BLaER1 (cell line): ENCODE measurements at regions not wholly inside any gene's neighbourhood (a gene's known extent, or its start where the extent isn't known, plus 50 kb on each side); places are given as distances from the start of the nearest gene placed in this dataset.
"Not testable (repeated sequence)": the region's sequence is repeated elsewhere in the genome, so short reads cannot be mapped to it uniquely, and the experiment has no call there.

Source experiments
- H3K27ac ChIP-seq: shearing (Covaris generic); formaldehyde crosslinking; 2 replicates; pipeline ENCODE4 v1.8.1; 2022
- H3K27me3 ChIP-seq: shearing (Covaris generic); formaldehyde crosslinking; 2 replicates; pipeline ENCODE4 v1.8.1; 2022
- H3K36me3 ChIP-seq: shearing (Covaris generic); formaldehyde crosslinking; 2 replicates; pipeline ENCODE4 v1.8.1; 2022
- H3K4me1 ChIP-seq: shearing (Covaris generic); formaldehyde crosslinking; 2 replicates; pipeline ENCODE4 v1.8.1; 2022
- H3K4me2 ChIP-seq: shearing (Covaris generic); formaldehyde crosslinking; 2 replicates; pipeline ENCODE4 v1.8.1; 2022
- H3K4me3 ChIP-seq: shearing (Covaris generic); formaldehyde crosslinking; 2 replicates; pipeline ENCODE4 v1.8.1; 2022
- H3K9ac ChIP-seq: shearing (Covaris generic); formaldehyde crosslinking; 2 replicates; pipeline ENCODE4 v1.8.1; 2022
- H3K9me3 ChIP-seq: shearing (Covaris generic); formaldehyde crosslinking; 2 replicates; pipeline ENCODE4 v1.8.1; 2022
- H4K20me1 ChIP-seq: shearing (Covaris generic); formaldehyde crosslinking; 2 replicates; pipeline ENCODE4 v1.8.1; 2022
- Cebpa-rat ChIP-seq: shearing (Covaris generic); IDR thresholded peaks from 2 replicates; pipeline ENCODE4 v1.8.1; 2022

DNA sequence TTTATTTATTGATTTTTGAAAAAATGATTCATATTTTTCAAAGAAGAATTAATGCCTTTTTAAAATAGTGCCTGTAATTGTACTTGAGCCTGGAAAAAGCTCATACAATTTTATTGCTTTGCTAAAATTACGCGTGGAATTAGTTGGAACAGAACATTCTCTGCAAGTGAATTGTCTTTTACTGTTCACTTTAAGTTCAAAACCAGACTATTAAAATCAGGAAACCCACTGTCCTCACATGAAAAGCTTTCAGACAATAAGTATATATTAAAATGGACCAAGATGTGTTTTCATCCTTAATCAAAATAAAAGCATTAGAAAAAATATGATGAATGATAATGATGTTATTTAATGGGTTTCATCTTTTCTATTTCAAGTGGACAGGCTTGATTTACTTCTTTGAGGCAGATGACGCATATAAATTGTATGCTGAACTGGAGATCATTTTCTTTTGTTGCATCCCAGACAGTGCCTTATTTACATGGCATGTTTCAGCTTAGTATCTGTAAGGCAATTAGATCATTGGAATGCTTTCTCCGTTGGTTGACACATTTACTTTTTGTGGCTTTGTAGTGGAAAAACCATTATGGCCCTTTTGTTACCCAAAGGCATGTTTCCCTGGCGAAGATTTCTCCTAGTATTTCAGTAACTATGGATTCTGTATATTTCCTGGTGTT, 299.0 kb upstream of the MAGEC2 start:
- no peaks in the 10 kb centered on the region for H3K36me3 ChIP-seq

GRCh38 chrX:142502441-142502840, 297.4 kb upstream of the MAGEC2 start:
- Histone ChIP-seq H3K9me3 (no peaks in the 10 kb centered on the region), H3K36me3 (no peaks in the 10 kb centered on the region), H3K4me3 (no peak overlapping the region), H4K20me1 (no peaks in the 10 kb centered on the region), H3K4me2 (no peak overlapping the region), H3K9ac (no peak overlapping the region), H3K27ac (no peak overlapping the region), H3K4me1 (no peaks in the 10 kb centered on the region), H3K27me3 (peaks cover 58% of the 10 kb centered on the region)
- no peak for TF ChIP-seq Cebpa-rat

More for the DNA sequence above, 299.0 kb upstream of the MAGEC2 start:
- H3K9ac ChIP-seq: no peak overlapping the region
- H3K4me2 ChIP-seq: no peak overlapping the region
- TF ChIP-seq Cebpa-rat: no peak
- H3K9me3 ChIP-seq: no peaks in the 10 kb centered on the region
- no peaks in the 10 kb centered on the region for H4K20me1 ChIP-seq
- H3K4me1 ChIP-seq: no peaks in the 10 kb centered on the region
- no peak overlapping the region for H3K27ac ChIP-seq
- H3K27me3 ChIP-seq: peaks cover 63% of the 10 kb centered on the region
- H3K4me3 ChIP-seq: no peak overlapping the region

DNA sequence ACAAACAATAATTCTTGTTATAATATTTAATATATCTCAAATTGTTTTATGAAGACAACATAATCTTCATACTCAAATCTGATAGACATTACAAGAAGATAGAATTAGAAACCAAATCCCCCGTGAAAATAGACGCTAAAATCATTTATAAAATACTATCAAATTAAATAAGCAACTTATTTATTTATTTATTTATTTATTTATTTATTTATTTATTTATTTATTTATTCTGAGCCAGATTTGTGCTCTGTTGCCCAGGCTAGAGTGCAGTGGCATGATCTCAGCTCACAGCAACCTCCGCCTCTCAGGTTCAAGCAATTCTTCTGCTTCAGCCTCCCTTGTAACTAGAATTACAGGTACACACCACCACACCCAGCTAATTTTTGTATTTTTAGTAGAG, 294.9 kb upstream of the MAGEC2 start:
- Histone ChIP-seq H3K9me3 (no peaks in the 10 kb centered on the region), H4K20me1 (no peaks in the 10 kb centered on the region), H3K27ac (no peak overlapping the region), H3K9ac (no peak overlapping the region), H3K4me1 (no peaks in the 10 kb centered on the region), H3K27me3 (peaks cover 36% of the 10 kb centered on the region), H3K4me2 (no peak overlapping the region), H3K4me3 (no peak overlapping the region), H3K36me3 (no peaks in the 10 kb centered on the region)
- no peak for TF ChIP-seq Cebpa-rat

- no peak overlapping the region for H3K4me3 ChIP-seq
- peaks cover 25% of the 10 kb centered on the region for H3K27me3 ChIP-seq
- H3K4me2 ChIP-seq: no peak overlapping the region
- no peak overlapping the region for H3K27ac ChIP-seq
- H3K9me3 ChIP-seq: no peaks in the 10 kb centered on the region
- H4K20me1 ChIP-seq: no peaks in the 10 kb centered on the region
- no peaks in the 10 kb centered on the region for H3K4me1 ChIP-seq
- no peaks in the 10 kb centered on the region for H3K36me3 ChIP-seq
- H3K9ac ChIP-seq: no peak overlapping the region
- no peak for TF ChIP-seq Cebpa-rat
Measured at GRCh38 chrX:142483965-142484364, 278.9 kb upstream of the MAGEC2 start.

GRCh38 chrX:142446349-142446748, 241.3 kb upstream of the MAGEC2 start:
- H3K27me3 ChIP-seq: peaks cover 47% of the 10 kb centered on the region
- H3K9ac ChIP-seq: no peak overlapping the region
- no peaks in the 10 kb centered on the region for H3K9me3 ChIP-seq
- no peak for TF ChIP-seq Cebpa-rat
- no peak overlapping the region for H3K27ac ChIP-seq
- no peaks in the 10 kb centered on the region for H3K36me3 ChIP-seq
- no peaks in the 10 kb centered on the region for H4K20me1 ChIP-seq
- no peak overlapping the region for H3K4me2 ChIP-seq
- no peak overlapping the region for H3K4me3 ChIP-seq
- no peaks in the 10 kb centered on the region for H3K4me1 ChIP-seq

GRCh38 chrX:142428916-142429315, 223.8 kb upstream of the MAGEC2 start:
- H3K9ac ChIP-seq: no peak overlapping the region
- TF ChIP-seq Cebpa-rat: no peak
- H3K27ac ChIP-seq: no peak overlapping the region
- no peak overlapping the region for H3K4me2 ChIP-seq
- no peaks in the 10 kb centered on the region for H4K20me1 ChIP-seq
- no peaks in the 10 kb centered on the region for H3K4me1 ChIP-seq
- peaks cover 6% of the 10 kb centered on the region; the same call in 1 of the 2 replicates for H3K9me3 ChIP-seq
- H3K36me3 ChIP-seq: no peaks in the 10 kb centered on the region
- H3K27me3 ChIP-seq: peaks cover 76% of the 10 kb centered on the region
- H3K4me3 ChIP-seq: no peak overlapping the region

DNA sequence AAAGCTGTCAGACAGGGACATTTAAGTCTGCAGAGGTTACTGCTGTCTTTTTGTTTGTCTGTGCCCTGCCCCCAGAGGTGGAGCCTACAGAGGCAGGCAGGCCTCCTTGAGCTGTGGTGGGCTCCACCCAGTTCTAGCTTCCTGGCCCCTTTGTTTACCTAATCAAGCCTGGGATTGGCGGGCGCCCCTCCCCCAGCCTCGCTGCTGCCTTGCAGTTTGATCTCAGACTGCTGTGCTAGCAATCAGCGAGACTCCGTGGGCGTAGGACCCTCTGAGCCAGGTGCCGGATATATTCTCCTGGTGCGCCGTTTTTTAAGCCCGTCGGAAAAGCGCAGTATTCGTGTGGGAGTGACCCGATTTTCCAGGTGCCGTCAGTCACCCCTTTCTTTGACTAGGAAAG, 185.9 kb upstream of the MAGEC2 start:
- H3K4me1 ChIP-seq, H3K4me3 ChIP-seq, H3K4me2 ChIP-seq, H3K9me3 ChIP-seq, H3K9ac ChIP-seq, H4K20me1 ChIP-seq, H3K27ac ChIP-seq, H3K36me3 ChIP-seq: not testable (repeated sequence)
- H3K27me3 ChIP-seq: peaks cover 12% of the 10 kb centered on the region

GRCh38 chrX:142363501-142363900, 158.4 kb upstream of the MAGEC2 start:
- peaks cover 28% of the 10 kb centered on the region; the same call in 1 of the 2 replicates for H3K27me3 ChIP-seq
- no peaks in the 10 kb centered on the region for H3K4me1 ChIP-seq
- no peaks in the 10 kb centered on the region for H3K36me3 ChIP-seq
- H4K20me1 ChIP-seq: no peaks in the 10 kb centered on the region
- H3K4me3 ChIP-seq: no peak overlapping the region
- H3K9ac ChIP-seq: no peak overlapping the region
- H3K9me3 ChIP-seq: no peaks in the 10 kb centered on the region
- TF ChIP-seq Cebpa-rat: no peak
- H3K4me2 ChIP-seq: no peak overlapping the region
- no peak overlapping the region for H3K27ac ChIP-seq

- Histone ChIP-seq H3K9ac (no peak overlapping the region), H3K4me3 (no peak overlapping the region), H3K4me1 (no peaks in the 10 kb centered on the region), H3K27me3 (peaks cover 56% of the 10 kb centered on the region), H3K4me2 (no peak overlapping the region), H3K36me3 (no peaks in the 10 kb centered on the region), H3K9me3 (no peaks in the 10 kb centered on the region), H3K27ac (no peak overlapping the region), H4K20me1 (no peaks in the 10 kb centered on the region)
- no peak for TF ChIP-seq Cebpa-rat
Measured at GRCh38 chrX:142359331-142359730, 154.2 kb upstream of the MAGEC2 start.

- Histone ChIP-seq H4K20me1 (no peaks in the 10 kb centered on the region), H3K4me1 (no peaks in the 10 kb centered on the region), H3K4me3 (no peak overlapping the region), H3K36me3 (no peaks in the 10 kb centered on the region), H3K27ac (no peak overlapping the region), H3K27me3 (peaks cover 76% of the 10 kb centered on the region), H3K9me3 (0 out of 2 replicates have a peak, but pooled peaks cover 4% of the 10 kb centered on the region), H3K4me2 (no peak overlapping the region), H3K9ac (no peak overlapping the region)
- no peak for TF ChIP-seq Cebpa-rat
Measured at GRCh38 chrX:142327182-142327581, 122.1 kb upstream of the MAGEC2 start.

- Histone ChIP-seq H3K27ac (no peak overlapping the region), H4K20me1 (no peaks in the 10 kb centered on the region)
- no peak for TF ChIP-seq Cebpa-rat
Measured at GRCh38 chrX:142312591-142312990, 107.5 kb upstream of the MAGEC2 start.

More at GRCh38 chrX:142312591-142312990, 107.5 kb upstream of the MAGEC2 start:
- H3K4me3 ChIP-seq: no peak overlapping the region
- H3K4me2 ChIP-seq: no peak overlapping the region
- H3K4me1 ChIP-seq: no peaks in the 10 kb centered on the region
- H3K36me3 ChIP-seq: no peaks in the 10 kb centered on the region
- no peaks in the 10 kb centered on the region; the same call in 1 of the 2 replicates for H3K9me3 ChIP-seq
- peaks cover 68% of the 10 kb centered on the region for H3K27me3 ChIP-seq
- H3K9ac ChIP-seq: no peak overlapping the region
